ENCODE measurements at regions not wholly inside any gene's neighbourhood (a gene's known extent, or its start where the extent isn't known, plus 50 kb on each side); places are given as distances from the start of the nearest gene placed in this dataset.

GRCh38 chr4:151940926-151941617 is 180.3 kb upstream of the GATB start:
- no peaks in the 10 kb centered on the region for H3K4me1 ChIP-seq (ENCODE audit: control insufficient read depth, insufficient read depth, low read length)
- BruUV-seq (replicated peaks) = no TSS peak
- no peak overlapping the region for H3K4me2 ChIP-seq (ENCODE audit: control insufficient read depth, insufficient read depth)
- in situ Hi-C loops (cut with MboI) (no loop called here), intact Hi-C loops (cut with micrococcal nuclease; ENCODE audit: unreplicated experiment) (no loop called here)
- H3K27ac ChIP-seq (ENCODE audit: control insufficient read depth, insufficient read depth) = no peak overlapping the region
- no peak overlapping the region for H3K4me3 ChIP-seq
- H3K9me3 ChIP-seq (replicated peaks; ENCODE audit: control insufficient read depth, insufficient read depth, low read length) = no peaks in the 10 kb centered on the region
- WGBS (ENCODE audit: insufficient coverage, insufficient replicate concordance, low lambda C conversion rate, missing lambda C conversion rate) = 40% methylated on average over 3 of the region's 3 CpGs
- no peak overlapping the region for H3K9ac ChIP-seq (ENCODE audit: control insufficient read depth, insufficient read depth, low read length)
- ATAC-seq = no peak
- FAIRE-seq = no peak
- H3K79me2 ChIP-seq (ENCODE audit: control insufficient read depth, insufficient read depth, low read length) = no peaks in the 10 kb centered on the region
- H2AFZ ChIP-seq (ENCODE audit: control insufficient read depth, low read depth, low read length) = no peak overlapping the region
- H4K20me1 ChIP-seq (ENCODE audit: control insufficient read depth, insufficient read depth) = no peaks in the 10 kb centered on the region
- RAD21 ChIA-PET (ENCODE audit: unreplicated experiment) = no interaction called here
- SMC1A ChIA-PET (ENCODE audit: uncharacterized antibody, unreplicated experiment) = no interaction called here
- no peak for DNase-seq (ENCODE audit: low read depth, low spot score)
- no peaks in the 10 kb centered on the region for H3K36me3 ChIP-seq (ENCODE audit: control insufficient read depth in 2 of 2, insufficient read depth in 2 of 2, low read length in 1 of 2)
- TF ChIP-seq JUNB (IDR thresholded peaks at IDR 0.05) (0 out of 2 replicates have a peak, but pooled peaks have one; percentile 7), POLR2A (IDR thresholded peaks at IDR 0.05; ENCODE audit: low read depth, low read length) (no peak), RUNX3 (IDR thresholded peaks at IDR 0.05; ENCODE audit: low read length) (peak; percentile 20; the same call in 1 of the 2 replicates)
- TF ChIP-seq, protein P1, sequence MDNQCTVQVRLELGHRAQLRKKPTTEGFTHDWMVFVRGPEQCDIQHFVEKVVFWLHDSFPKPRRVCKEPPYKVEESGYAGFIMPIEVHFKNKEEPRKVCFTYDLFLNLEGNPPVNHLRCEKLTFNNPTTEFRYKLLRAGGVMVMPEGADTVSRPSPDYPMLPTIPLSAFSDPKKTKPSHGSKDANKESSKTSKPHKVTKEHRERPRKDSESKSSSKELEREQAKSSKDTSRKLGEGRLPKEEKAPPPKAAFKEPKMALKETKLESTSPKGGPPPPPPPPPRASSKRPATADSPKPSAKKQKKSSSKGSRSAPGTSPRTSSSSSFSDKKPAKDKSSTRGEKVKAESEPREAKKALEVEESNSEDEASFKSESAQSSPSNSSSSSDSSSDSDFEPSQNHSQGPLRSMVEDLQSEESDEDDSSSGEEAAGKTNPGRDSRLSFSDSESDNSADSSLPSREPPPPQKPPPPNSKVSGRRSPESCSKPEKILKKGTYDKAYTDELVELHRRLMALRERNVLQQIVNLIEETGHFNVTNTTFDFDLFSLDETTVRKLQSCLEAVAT (IDR thresholded peaks at IDR 0.05) = no peak
- no peaks in the 10 kb centered on the region for H3K27me3 ChIP-seq (replicated peaks in 1 of 2; ENCODE audit: control insufficient read depth in 2 of 2, insufficient read depth in 2 of 2, low read length in 1 of 2)
- CTCF ChIA-PET = no interaction called here
- POLR2A ChIA-PET = no interaction called here

DNA sequence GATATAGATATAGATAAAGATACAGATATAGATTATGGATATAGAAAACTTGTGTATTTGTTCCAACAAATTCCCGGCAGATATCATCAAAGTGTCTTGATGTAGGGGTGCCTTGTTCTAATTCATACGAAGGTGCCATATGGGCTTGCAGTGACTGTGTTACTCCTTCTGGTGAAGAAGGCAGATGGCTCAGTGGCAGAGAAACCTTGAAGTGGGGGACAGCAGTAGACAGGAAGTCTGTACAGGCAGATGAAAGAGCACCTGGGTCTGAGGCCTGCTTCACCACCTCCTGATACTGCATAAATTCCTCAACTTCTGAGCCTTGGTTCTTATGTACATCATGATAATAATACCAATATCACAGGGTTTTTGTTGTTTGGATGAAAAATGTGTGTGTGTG is 179.5 kb upstream of the GATB start:
- in situ Hi-C loops (cut with MboI) = no loop called here
- CTCF ChIA-PET = no interaction called here
- TF ChIP-seq ZBED1 (IDR thresholded peaks at IDR 0.05; ENCODE audit: borderline replicate concordance) = no peak
- no peak for TF ChIP-seq CHD1 (IDR thresholded peaks at IDR 0.05; ENCODE audit: low read depth, low read length)
- TF ChIP-seq, protein P2, sequence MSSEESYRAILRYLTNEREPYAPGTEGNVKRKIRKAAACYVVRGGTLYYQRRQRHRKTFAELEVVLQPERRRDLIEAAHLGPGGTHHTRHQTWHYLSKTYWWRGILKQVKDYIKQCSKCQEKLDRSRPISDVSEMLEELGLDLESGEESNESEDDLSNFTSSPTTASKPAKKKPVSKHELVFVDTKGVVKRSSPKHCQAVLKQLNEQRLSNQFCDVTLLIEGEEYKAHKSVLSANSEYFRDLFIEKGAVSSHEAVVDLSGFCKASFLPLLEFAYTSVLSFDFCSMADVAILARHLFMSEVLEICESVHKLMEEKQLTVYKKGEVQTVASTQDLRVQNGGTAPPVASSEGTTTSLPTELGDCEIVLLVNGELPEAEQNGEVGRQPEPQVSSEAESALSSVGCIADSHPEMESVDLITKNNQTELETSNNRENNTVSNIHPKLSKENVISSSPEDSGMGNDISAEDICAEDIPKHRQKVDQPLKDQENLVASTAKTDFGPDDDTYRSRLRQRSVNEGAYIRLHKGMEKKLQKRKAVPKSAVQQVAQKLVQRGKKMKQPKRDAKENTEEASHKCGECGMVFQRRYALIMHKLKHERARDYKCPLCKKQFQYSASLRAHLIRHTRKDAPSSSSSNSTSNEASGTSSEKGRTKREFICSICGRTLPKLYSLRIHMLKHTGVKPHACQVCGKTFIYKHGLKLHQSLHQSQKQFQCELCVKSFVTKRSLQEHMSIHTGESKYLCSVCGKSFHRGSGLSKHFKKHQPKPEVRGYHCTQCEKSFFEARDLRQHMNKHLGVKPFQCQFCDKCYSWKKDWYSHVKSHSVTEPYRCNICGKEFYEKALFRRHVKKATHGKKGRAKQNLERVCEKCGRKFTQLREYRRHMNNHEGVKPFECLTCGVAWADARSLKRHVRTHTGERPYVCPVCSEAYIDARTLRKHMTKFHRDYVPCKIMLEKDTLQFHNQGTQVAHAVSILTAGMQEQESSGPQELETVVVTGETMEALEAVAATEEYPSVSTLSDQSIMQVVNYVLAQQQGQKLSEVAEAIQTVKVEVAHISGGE (CRISPR knock-in tag; IDR thresholded peaks at IDR 0.05) = no peak
- no peak for TF ChIP-seq MTA3 (IDR thresholded peaks at IDR 0.05; ENCODE audit: borderline replicate concordance, low read length)
- TF ChIP-seq NRF1 (conservative IDR thresholded peaks at IDR 0.05; ENCODE audit: low read depth, low read length) = no peak
- TF ChIP-seq ZNF687 (IDR thresholded peaks at IDR 0.05) = no peak

More for the DNA sequence above, 179.5 kb upstream of the GATB start:
- no peak for FAIRE-seq
- no peaks in the 10 kb centered on the region for H3K36me3 ChIP-seq (ENCODE audit: control insufficient read depth in 2 of 2, insufficient read depth in 2 of 2, low read length in 1 of 2)
- intact Hi-C loops (cut with micrococcal nuclease; ENCODE audit: unreplicated experiment) = no loop called here
- 92% methylated on average over 2 of the region's 2 CpGs for WGBS (ENCODE audit: insufficient coverage, insufficient replicate concordance, low lambda C conversion rate, missing lambda C conversion rate)
- ChIA-PET POLR2A (no interaction called here), RAD21 (ENCODE audit: unreplicated experiment) (no interaction called here), SMC1A (ENCODE audit: uncharacterized antibody, unreplicated experiment) (no interaction called here)
- H4K20me1 ChIP-seq (ENCODE audit: control insufficient read depth, insufficient read depth) = no peaks in the 10 kb centered on the region
- no peak for DNase-seq (ENCODE audit: low read depth, low spot score)
- no peak overlapping the region for H3K4me3 ChIP-seq
- BruUV-seq (replicated peaks) = no TSS peak
- H2AFZ ChIP-seq (ENCODE audit: control insufficient read depth, low read depth, low read length) = no peak overlapping the region
- H3K27ac ChIP-seq (ENCODE audit: control insufficient read depth, insufficient read depth) = no peak overlapping the region
- no peak overlapping the region for H3K4me2 ChIP-seq (ENCODE audit: control insufficient read depth, insufficient read depth)
- H3K9ac ChIP-seq (ENCODE audit: control insufficient read depth, insufficient read depth, low read length) = no peak overlapping the region
- H3K9me3 ChIP-seq (replicated peaks; ENCODE audit: control insufficient read depth, insufficient read depth, low read length) = no peaks in the 10 kb centered on the region
- H3K4me1 ChIP-seq (ENCODE audit: control insufficient read depth, insufficient read depth, low read length) = no peaks in the 10 kb centered on the region
- H3K79me2 ChIP-seq (ENCODE audit: control insufficient read depth, insufficient read depth, low read length) = no peaks in the 10 kb centered on the region
- H3K27me3 ChIP-seq (replicated peaks in 1 of 2; ENCODE audit: control insufficient read depth in 2 of 2, insufficient read depth in 2 of 2, low read length in 1 of 2) = no peaks in the 10 kb centered on the region
- ATAC-seq = no peak

Data from GM12878 (cell line).